ENCODE measurements at regions not wholly inside any gene's neighbourhood (a gene's known extent, or its start where the extent isn't known, plus 50 kb on each side); places are given as distances from the start of the nearest gene placed in this dataset.

- H3K79me2 ChIP-seq (ENCODE audit: control insufficient read depth, low read length): no peaks in the 10 kb centered on the region
- no peak overlapping the region for H3K4me3 ChIP-seq (ENCODE audit: low read length)
- peaks cover 6% of the 10 kb centered on the region for H3K27me3 ChIP-seq (ENCODE audit: control insufficient read depth, low read length)
- no peaks in the 10 kb centered on the region for H3K36me3 ChIP-seq (ENCODE audit: control insufficient read depth, low read length)
- H3K4me2 ChIP-seq (ENCODE audit: low read length): no peak overlapping the region
- peaks cover 4% of the 10 kb centered on the region; the same call in 1 of the 2 replicates for H3K9me3 ChIP-seq (ENCODE audit: control insufficient read depth, insufficient read depth, low read length)
- no peak overlapping the region for H3K27ac ChIP-seq (ENCODE audit: low read depth, low read length)
- H3F3A ChIP-seq (ENCODE audit: control insufficient read depth, insufficient read depth): no peaks in the 10 kb centered on the region
- H4K20me1 ChIP-seq (ENCODE audit: control insufficient read depth, insufficient read depth, low read depth, low read length): no peaks in the 10 kb centered on the region
- no peaks in the 10 kb centered on the region for H3K9me2 ChIP-seq (replicated peaks; ENCODE audit: control insufficient read depth, low read length)
- TF ChIP-seq CTCF (IDR thresholded peaks at IDR 0.05; ENCODE audit: low read depth, low read length, poor library complexity, severe bottlenecking) (no peak), EZH2phosphoT487 (IDR thresholded peaks at IDR 0.05; ENCODE audit: borderline replicate concordance, low read length) (no peak)
- H3K4me1 ChIP-seq (ENCODE audit: control insufficient read depth, low read length): no peaks in the 10 kb centered on the region
Measured at GRCh38 chr10:31593124-31593523, 274.1 kb downstream of the ZEB1 start.

- H3K9me3 ChIP-seq (ENCODE audit: control insufficient read depth, insufficient read depth, low read length): peaks cover 4% of the 10 kb centered on the region
- H3K36me3 ChIP-seq (ENCODE audit: control insufficient read depth, low read length): no peaks in the 10 kb centered on the region
- no peaks in the 10 kb centered on the region for H3K9me2 ChIP-seq (replicated peaks; ENCODE audit: control insufficient read depth, low read length)
- no peak overlapping the region for H3K27ac ChIP-seq (ENCODE audit: low read depth, low read length)
- no peak overlapping the region for H3K4me3 ChIP-seq (ENCODE audit: low read length)
- no peak overlapping the region for H3K4me2 ChIP-seq (ENCODE audit: low read length)
- no peak for TF ChIP-seq EZH2phosphoT487 (IDR thresholded peaks at IDR 0.05; ENCODE audit: borderline replicate concordance, low read length)
- no peak for TF ChIP-seq CTCF (IDR thresholded peaks at IDR 0.05; ENCODE audit: low read depth, low read length, poor library complexity, severe bottlenecking)
- no peaks in the 10 kb centered on the region for H3K4me1 ChIP-seq (ENCODE audit: control insufficient read depth, low read length)
- no peaks in the 10 kb centered on the region for H3F3A ChIP-seq (ENCODE audit: control insufficient read depth, insufficient read depth)
- no peaks in the 10 kb centered on the region for H4K20me1 ChIP-seq (ENCODE audit: control insufficient read depth, insufficient read depth, low read depth, low read length)
- H3K27me3 ChIP-seq (ENCODE audit: control insufficient read depth, low read length): peaks cover 6% of the 10 kb centered on the region
- no peaks in the 10 kb centered on the region for H3K79me2 ChIP-seq (ENCODE audit: control insufficient read depth, low read length)
Measured at GRCh38 chr10:31591569-31591968, 272.6 kb downstream of the ZEB1 start.

GRCh38 chr10:31590023-31590800 lies 271.2 kb downstream of the ZEB1 start:
- H3K9me3 ChIP-seq (ENCODE audit: control insufficient read depth, insufficient read depth, low read length): peaks cover 4% of the 10 kb centered on the region
- H3K79me2 ChIP-seq (ENCODE audit: control insufficient read depth, low read length): no peaks in the 10 kb centered on the region
- no peak overlapping the region for H3K4me3 ChIP-seq (ENCODE audit: low read length)
- no peaks in the 10 kb centered on the region for H3K9me2 ChIP-seq (replicated peaks; ENCODE audit: control insufficient read depth, low read length)
- no peaks in the 10 kb centered on the region for H4K20me1 ChIP-seq (ENCODE audit: control insufficient read depth, insufficient read depth, low read depth, low read length)
- H3K27me3 ChIP-seq (ENCODE audit: control insufficient read depth, low read length): peaks cover 6% of the 10 kb centered on the region
- TF ChIP-seq EZH2phosphoT487 (IDR thresholded peaks at IDR 0.05; ENCODE audit: borderline replicate concordance, low read length): no peak
- TF ChIP-seq CTCF (IDR thresholded peaks at IDR 0.05; ENCODE audit: low read depth, low read length, poor library complexity, severe bottlenecking): no peak
- H3K36me3 ChIP-seq (ENCODE audit: control insufficient read depth, low read length): no peaks in the 10 kb centered on the region
- no peak overlapping the region for H3K27ac ChIP-seq (ENCODE audit: low read depth, low read length)
- H3K4me1 ChIP-seq (ENCODE audit: control insufficient read depth, low read length): no peaks in the 10 kb centered on the region
- H3K4me2 ChIP-seq (ENCODE audit: low read length): no peak overlapping the region
- H3F3A ChIP-seq (ENCODE audit: control insufficient read depth, insufficient read depth): no peaks in the 10 kb centered on the region
